ENCODE measurements at regions not wholly inside any gene's neighbourhood (a gene's known extent, or its start where the extent isn't known, plus 50 kb on each side); places are given as distances from the start of the nearest gene placed in this dataset.

DNA sequence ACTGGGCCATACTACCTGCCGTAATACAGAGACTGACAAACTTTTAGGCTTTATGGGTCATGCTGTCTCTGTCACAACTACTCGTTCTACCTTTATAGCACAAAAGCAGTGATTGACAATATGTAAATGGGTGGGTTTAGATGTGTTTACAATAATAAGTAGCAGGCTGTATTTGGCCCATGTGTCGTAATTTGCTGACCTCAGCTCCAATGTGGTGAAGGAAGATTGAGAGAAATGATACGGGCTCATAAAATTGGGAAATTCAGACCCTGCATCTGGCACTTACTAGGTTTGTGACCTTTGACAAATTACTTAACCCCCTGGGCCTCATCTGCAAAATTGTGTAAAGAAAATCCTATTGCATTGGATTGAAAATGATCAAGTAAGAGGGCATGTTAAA is 150.8 kb upstream of the NPSR1 start (continued):
- no peak for TF ChIP-seq RAD21 (IDR thresholded peaks at IDR 0.05; ENCODE audit: low read depth)
- no peak for TF ChIP-seq EZH2phosphoT487 (IDR thresholded peaks at IDR 0.05; ENCODE audit: borderline replicate concordance)
- TF ChIP-seq YY1 (IDR thresholded peaks at IDR 0.05; ENCODE audit: extremely low read depth, insufficient replicate concordance, low read depth, low read length) = no peak

DNA sequence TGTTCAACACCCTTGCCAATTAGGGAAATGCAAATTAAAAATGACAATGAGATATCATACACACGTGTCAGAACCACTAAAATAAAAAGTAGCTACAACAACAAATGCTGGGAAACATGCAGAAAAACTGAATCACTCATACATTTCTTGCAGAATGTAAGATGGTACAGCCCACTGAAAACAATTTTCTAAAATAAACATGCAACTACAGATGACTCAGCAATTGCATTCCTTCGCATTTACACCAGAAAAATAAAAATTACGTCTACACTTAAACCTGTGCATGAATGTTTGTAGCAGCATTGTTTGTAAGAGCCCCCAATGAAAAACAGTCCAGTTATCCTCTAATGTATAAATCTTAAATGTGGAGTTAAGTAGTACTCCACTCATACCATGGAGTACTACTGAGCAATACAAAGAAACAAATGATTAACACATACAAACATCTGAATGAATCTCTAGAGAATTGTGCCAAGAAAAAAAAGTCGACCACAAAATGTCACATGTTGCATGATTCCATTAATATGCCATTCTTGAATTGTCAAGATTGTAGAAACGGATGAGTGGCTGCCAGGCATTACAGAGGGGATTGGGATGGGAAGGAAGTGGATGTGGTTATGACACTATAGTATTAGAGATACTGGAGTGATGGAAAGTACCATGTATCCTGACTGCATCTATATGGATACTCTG is 134.6 kb upstream of the NPSR1 start:
- ChIA-PET RAD21 (ENCODE audit: low non-redundant PET in 1 of 2, low total read pairs in 2 of 2, uncharacterized antibody in 2 of 2, unreplicated experiment in 2 of 2) (no interaction called here), POLR2A (no interaction called here), CTCF (no interaction called here)
- H3K36me3 ChIP-seq (ENCODE audit: control insufficient read depth in 1 of 2, insufficient read depth in 2 of 2, low read length in 2 of 2) = no peaks in the 10 kb centered on the region
- 0 out of 4 replicates have a peak, but pooled peaks cover 0 to 3% of the 10 kb centered on the region in 2 experiments for H3K9me3 ChIP-seq (ENCODE audit: control insufficient read depth in 1 of 2, insufficient read depth in 1 of 2, low read depth in 1 of 2, low read length in 2 of 2)
- no peak overlapping the region for H3K4me3 ChIP-seq (replicated peaks in 1 of 2; ENCODE audit: low read depth in 1 of 2, low read length in 2 of 2)
- H2AFZ ChIP-seq (ENCODE audit: low read depth, low read length, poor library complexity, severe bottlenecking) = no peak overlapping the region
- ATAC-seq (no peak), DNase-seq (ENCODE audit: low read depth, low spot score) (no peak)
- intact Hi-C loops (cut with micrococcal nuclease) = no loop called here
- H3K4me2 ChIP-seq (ENCODE audit: low read length) = no peak overlapping the region
- H3K9me2 ChIP-seq (ENCODE audit: insufficient read depth) = no peaks in the 10 kb centered on the region
- 0 out of 4 replicates have a peak, but pooled peaks cover 0 to 4% of the 10 kb centered on the region in 2 experiments for H3K4me1 ChIP-seq (ENCODE audit: control insufficient read depth in 1 of 2, insufficient read depth in 2 of 2, low read length in 2 of 2)
- TF ChIP-seq RAD21 (IDR thresholded peaks at IDR 0.05; ENCODE audit: low read depth) = no peak
- no peak for TF ChIP-seq SRF (IDR thresholded peaks at IDR 0.05; ENCODE audit: low read depth)
- no peak for TF ChIP-seq POLR2A (IDR thresholded peaks at IDR 0.05; ENCODE audit: borderline replicate concordance, extremely low read depth, insufficient read depth, insufficient read length)
- TF ChIP-seq EZH2phosphoT487 (IDR thresholded peaks at IDR 0.05; ENCODE audit: borderline replicate concordance) = no peak
- no peak for TF ChIP-seq SP1 (IDR thresholded peaks at IDR 0.05; ENCODE audit: low read depth)
- TF ChIP-seq, protein P1, sequence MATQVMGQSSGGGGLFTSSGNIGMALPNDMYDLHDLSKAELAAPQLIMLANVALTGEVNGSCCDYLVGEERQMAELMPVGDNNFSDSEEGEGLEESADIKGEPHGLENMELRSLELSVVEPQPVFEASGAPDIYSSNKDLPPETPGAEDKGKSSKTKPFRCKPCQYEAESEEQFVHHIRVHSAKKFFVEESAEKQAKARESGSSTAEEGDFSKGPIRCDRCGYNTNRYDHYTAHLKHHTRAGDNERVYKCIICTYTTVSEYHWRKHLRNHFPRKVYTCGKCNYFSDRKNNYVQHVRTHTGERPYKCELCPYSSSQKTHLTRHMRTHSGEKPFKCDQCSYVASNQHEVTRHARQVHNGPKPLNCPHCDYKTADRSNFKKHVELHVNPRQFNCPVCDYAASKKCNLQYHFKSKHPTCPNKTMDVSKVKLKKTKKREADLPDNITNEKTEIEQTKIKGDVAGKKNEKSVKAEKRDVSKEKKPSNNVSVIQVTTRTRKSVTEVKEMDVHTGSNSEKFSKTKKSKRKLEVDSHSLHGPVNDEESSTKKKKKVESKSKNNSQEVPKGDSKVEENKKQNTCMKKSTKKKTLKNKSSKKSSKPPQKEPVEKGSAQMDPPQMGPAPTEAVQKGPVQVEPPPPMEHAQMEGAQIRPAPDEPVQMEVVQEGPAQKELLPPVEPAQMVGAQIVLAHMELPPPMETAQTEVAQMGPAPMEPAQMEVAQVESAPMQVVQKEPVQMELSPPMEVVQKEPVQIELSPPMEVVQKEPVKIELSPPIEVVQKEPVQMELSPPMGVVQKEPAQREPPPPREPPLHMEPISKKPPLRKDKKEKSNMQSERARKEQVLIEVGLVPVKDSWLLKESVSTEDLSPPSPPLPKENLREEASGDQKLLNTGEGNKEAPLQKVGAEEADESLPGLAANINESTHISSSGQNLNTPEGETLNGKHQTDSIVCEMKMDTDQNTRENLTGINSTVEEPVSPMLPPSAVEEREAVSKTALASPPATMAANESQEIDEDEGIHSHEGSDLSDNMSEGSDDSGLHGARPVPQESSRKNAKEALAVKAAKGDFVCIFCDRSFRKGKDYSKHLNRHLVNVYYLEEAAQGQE (IDR thresholded peaks at IDR 0.05; ENCODE audit: low read depth) = no peak
- TF ChIP-seq JUND (IDR thresholded peaks at IDR 0.05) = no peak
- TF ChIP-seq, protein P2, sequence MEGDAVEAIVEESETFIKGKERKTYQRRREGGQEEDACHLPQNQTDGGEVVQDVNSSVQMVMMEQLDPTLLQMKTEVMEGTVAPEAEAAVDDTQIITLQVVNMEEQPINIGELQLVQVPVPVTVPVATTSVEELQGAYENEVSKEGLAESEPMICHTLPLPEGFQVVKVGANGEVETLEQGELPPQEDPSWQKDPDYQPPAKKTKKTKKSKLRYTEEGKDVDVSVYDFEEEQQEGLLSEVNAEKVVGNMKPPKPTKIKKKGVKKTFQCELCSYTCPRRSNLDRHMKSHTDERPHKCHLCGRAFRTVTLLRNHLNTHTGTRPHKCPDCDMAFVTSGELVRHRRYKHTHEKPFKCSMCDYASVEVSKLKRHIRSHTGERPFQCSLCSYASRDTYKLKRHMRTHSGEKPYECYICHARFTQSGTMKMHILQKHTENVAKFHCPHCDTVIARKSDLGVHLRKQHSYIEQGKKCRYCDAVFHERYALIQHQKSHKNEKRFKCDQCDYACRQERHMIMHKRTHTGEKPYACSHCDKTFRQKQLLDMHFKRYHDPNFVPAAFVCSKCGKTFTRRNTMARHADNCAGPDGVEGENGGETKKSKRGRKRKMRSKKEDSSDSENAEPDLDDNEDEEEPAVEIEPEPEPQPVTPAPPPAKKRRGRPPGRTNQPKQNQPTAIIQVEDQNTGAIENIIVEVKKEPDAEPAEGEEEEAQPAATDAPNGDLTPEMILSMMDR (IDR thresholded peaks at IDR 0.05 in 2 of 3, conservative IDR thresholded peaks at IDR 0.05 in 1 of 3; ENCODE audit: borderline replicate concordance in 1 of 3, insufficient read depth in 1 of 3, low read depth in 2 of 3, low read length in 2 of 3) = no peak
- TF ChIP-seq, protein P3, sequence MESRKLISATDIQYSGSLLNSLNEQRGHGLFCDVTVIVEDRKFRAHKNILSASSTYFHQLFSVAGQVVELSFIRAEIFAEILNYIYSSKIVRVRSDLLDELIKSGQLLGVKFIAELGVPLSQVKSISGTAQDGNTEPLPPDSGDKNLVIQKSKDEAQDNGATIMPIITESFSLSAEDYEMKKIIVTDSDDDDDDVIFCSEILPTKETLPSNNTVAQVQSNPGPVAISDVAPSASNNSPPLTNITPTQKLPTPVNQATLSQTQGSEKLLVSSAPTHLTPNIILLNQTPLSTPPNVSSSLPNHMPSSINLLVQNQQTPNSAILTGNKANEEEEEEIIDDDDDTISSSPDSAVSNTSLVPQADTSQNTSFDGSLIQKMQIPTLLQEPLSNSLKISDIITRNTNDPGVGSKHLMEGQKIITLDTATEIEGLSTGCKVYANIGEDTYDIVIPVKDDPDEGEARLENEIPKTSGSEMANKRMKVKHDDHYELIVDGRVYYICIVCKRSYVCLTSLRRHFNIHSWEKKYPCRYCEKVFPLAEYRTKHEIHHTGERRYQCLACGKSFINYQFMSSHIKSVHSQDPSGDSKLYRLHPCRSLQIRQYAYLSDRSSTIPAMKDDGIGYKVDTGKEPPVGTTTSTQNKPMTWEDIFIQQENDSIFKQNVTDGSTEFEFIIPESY (IDR thresholded peaks at IDR 0.05; ENCODE audit: extremely low read depth, insufficient replicate concordance, low read length) = no peak
- BruUV-seq (replicated peaks) = no TSS peak
- no peak overlapping the region for H3K27ac ChIP-seq (ENCODE audit: low read depth, low read length)
- H3K27me3 ChIP-seq (ENCODE audit: insufficient read depth, low read length) = no peaks in the 10 kb centered on the region
- no peak overlapping the region for H3K9ac ChIP-seq (ENCODE audit: low read length)
- no peaks in the 10 kb centered on the region for H4K20me1 ChIP-seq (ENCODE audit: insufficient read depth)
- H3K79me2 ChIP-seq (ENCODE audit: insufficient read depth, low read length) = no peaks in the 10 kb centered on the region
